ENCODE measurements at regions not wholly inside any gene's neighbourhood (a gene's known extent, or its start where the extent isn't known, plus 50 kb on each side); places are given as distances from the start of the nearest gene placed in this dataset.
A peak's percentile ranks its signal among the peaks of the same experiment; 100 is the strongest.
"Not testable (repeated sequence)": the region's sequence is repeated elsewhere in the genome, so short reads cannot be mapped to it uniquely, and the experiment has no call there.

DNA sequence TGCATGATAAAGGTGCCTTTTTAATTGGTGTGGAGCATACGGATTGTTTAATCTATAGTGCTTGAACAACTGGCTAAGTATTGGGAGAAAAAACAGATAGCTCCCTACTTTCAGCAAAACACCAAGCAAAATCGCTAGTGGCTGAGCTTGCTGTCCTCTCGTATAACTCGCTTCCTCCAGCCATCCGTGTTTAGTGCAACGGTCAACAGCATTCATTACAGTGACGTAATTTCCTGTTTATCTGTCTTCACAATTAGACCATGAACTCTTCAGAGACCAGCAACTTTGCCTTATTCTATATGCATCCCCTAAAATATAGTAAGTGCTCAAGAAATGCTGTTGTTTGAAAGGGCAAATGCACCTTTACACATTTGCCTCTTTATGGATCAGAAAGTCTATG is 511.9 kb downstream of the HAPSTR1 start:
- DNase-seq (ENCODE audit: extremely low read depth, low read depth), result no peak

DNA sequence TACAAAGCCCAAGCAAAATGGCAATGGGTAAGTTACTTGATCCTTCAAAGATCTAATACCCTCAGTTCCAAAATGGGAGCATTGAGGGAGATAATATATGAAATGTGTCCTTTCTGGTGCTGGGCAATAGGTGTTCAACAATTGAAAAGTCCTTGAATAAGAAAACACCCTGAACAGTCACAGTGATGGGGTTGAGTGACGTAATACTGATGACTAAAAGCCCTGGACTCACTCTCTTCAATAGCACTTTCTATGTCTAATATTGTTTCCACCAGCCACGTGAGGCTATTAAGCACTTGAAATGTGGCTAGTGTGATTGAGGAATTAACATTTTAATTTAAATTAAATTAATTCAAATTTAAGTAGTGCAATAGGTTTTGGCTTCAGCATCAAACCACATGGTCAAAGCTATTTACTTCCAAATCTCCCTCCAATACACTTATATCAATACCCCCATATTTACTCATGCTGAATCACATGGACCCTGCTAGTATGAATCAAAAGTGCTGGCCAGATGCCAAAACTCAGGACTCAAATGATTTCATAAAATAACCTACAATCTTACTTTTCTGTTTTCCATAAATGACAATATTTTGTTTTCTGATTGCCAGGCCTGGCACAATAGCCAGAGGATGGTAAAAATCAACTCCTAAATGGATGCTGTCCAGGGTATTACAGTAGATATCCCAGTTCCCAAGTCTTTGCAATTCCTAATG is 516.2 kb downstream of the HAPSTR1 start:
- no peak for DNase-seq (ENCODE audit: extremely low read depth, low read depth)

DNA sequence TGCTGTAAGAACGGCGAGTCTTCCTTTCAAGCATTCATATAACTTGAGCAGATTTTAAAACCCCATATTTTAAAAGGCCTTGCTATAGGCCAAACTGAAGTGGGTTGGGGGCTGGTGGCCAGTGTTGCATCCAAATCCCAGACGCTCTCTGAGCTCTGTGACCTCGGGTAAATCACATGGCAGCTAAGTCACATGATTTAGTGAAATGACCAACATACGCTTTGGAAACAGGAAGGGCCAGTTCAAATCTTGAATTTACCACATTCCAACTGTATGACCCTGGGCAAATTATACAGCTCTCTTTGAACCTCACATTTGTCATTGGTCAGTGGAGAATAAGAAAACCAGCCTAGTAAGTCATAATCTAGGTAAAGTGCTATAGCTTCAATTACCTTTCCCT is 519.3 kb downstream of the HAPSTR1 start:
- no peak for DNase-seq (ENCODE audit: extremely low read depth, low read depth)

DNA sequence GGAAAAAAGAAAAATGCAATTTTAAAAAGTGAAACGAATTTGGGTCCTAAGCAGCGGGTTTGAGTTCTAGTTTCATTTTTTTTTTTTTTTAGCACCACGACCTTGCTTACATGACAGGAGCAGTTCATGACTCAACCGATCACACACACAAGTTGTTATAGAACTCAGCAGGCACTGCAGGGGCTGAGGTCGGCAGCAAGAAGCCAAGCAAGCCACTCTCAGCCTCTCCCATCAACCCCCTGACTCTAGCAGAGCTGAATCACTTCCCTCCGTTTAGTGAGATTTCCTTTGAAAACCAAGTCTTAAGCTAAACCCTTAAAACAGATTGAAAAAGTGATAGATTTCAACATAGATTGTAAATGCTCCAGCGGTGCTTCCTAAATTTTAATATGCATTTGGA is 520.8 kb downstream of the HAPSTR1 start:
- no peak for DNase-seq (ENCODE audit: extremely low read depth, low read depth)

DNA sequence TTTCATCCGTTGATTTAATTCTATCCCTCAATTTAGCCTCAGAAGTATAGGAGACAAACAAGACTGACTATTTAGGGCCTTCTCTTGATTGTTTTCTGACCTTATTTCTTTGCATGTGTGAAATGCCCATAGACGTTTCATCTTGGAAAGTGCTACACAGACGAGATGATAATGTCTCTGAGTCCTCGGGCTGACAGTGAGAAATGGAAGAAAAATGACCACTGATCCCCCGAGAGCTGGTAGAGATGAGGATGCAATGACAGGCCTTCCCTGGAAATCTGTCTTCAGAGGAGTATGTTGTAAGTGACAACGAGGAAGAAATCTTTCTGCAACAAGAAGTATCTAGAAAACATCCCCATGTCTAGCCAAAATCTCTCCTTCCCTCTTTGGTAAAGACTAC is 522.9 kb downstream of the HAPSTR1 start:
- DNase-seq (ENCODE audit: extremely low read depth, low read depth), result no peak

DNA sequence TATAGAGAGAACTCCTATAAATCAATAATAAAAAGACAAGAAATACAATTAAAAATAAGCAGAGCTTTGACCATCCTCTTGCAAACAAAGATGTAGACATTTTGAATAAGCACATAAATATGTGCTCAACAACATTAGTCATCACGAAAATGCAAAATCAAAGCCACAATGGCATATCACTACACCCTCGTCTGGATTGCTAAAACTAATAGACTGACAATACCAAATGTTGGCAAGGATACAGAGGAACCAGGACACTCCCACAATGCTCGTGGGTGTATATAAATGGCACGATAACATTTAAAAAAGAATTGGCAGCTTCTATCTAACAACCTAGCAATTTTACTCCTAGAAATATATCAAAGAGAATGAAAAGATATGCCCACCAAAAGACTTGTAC is 530.8 kb downstream of the HAPSTR1 start:
- DNase-seq (ENCODE audit: extremely low read depth, low read depth), result no peak

DNA sequence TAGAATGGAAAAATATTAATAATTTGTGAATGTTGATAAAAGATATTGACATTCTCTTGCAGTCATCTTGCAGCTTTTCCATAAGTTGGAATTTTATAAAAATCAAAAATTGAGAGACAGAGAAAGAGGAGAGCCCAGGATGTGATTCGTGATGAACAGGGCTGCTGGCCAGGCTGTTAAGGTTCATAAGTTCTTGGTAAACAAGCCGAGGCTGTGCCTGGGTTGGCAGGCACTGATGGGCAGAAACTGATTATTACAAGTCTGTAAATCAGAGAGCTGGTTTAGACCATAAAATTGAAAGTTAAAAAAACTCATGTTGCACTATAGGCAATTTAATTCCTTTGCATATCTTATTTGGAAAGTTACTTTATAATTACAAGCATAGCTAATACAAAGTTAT is 533.7 kb downstream of the HAPSTR1 start:
- no peak for DNase-seq (ENCODE audit: extremely low read depth, low read depth)

DNA sequence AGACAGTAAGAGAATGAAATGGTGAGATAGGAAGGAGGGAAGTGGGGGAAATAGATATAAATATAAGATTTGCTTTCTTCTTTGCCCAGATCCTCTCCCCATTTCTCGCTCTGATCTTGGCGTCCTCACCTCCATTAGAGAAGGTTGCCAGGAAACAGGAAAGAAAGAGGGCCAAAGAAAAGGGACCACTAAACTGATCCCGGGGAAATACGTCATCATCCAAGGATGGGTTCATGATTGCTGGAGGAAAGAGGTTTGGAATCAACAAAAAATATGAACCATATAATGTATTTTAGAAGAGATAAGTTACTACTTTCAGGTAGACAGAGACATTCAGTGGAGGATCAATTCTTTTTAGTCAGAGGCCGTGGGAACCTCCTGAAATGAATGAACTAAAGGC is 536.0 kb downstream of the HAPSTR1 start:
- DNase-seq (ENCODE audit: extremely low read depth, low read depth), result no peak

DNA sequence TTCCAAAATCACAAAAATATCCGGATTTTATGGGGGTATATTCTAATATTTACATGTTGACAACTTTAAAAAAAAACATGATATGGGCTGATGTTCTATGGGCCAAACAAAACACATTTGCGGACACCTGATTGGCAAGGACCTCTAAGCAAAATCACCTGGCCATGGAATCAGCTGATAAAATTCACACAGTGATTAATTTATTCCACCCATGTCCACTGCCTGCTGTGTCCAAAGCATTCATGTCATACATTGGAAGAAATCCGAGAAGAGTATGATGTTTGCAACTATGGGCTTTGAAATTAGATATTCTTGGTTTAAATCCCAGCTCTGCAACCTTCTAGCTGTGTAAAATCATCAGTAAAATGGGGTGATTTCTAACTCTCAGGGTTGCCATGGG is 538.7 kb downstream of the HAPSTR1 start:
- no peak for DNase-seq (ENCODE audit: extremely low read depth, low read depth)

DNA sequence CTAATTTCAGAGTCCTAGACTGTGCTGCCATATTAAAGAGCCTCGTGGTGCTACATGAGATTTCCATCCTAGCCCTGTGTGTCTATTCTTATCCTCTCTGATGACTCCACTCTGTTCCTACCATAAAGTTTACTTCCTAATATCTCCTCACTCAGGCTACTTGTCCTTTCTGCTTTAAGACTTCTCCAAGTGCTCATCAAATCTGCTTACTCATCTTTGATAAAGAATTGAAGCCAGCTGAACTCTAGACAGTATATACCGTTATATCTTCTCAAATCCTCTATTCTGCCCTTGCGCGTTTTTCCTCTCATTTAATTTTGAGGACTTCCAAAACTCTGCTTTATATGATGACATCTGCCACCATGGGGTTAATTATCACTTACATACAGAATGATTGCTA is 539.5 kb downstream of the HAPSTR1 start:
- no peak for DNase-seq (ENCODE audit: extremely low read depth, low read depth)

DNA sequence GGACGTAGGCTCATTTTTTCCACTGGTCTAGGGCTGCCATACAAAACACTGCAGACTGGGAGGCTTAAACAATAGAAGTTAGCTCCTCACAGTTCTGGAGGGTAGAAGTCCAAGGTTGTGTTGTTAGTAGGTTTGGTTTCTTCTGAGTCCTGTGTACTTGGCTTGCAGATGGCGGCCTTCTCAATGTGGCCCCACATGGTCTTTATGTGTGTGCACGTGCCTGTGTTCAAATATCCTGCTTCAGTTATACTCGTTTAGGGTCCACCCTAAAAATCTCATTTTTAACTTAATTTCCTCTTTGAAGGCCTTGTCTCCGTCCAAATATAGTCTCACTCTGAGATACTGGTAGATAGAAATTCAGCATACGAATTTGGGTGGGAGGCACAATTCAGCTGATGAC is 542.4 kb downstream of the HAPSTR1 start:
- DNase-seq (ENCODE audit: extremely low read depth, low read depth), result no peak

DNA sequence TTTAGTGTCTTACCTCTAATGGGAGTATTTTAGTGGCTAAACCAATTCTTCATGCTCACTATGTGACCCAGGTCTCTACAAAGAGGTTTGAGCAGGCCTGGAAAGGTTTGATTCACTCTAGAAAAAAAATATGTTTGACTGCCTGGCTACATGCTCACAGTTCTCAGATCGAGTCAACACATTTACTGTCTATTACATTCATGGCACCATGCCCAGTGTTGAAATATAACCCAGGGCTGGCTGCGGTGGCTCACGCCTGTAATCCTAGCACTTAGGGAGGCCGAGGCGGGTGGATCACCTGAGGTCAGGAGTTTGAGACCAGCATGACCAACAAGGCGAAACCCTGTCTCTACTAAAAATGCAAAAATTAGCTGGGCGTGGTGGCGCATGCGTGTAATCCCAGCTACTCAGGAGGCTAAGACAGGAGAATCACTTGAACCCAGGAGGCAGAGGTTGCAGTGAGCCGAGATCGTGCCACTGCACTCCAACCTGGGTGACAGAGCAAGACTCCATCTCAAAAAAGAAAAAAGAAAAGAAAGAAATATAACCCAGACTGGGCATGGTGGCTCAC is 543.8 kb downstream of the HAPSTR1 start:
- DNase-seq (ENCODE audit: extremely low read depth, low read depth), result not testable (repeated sequence)

DNA sequence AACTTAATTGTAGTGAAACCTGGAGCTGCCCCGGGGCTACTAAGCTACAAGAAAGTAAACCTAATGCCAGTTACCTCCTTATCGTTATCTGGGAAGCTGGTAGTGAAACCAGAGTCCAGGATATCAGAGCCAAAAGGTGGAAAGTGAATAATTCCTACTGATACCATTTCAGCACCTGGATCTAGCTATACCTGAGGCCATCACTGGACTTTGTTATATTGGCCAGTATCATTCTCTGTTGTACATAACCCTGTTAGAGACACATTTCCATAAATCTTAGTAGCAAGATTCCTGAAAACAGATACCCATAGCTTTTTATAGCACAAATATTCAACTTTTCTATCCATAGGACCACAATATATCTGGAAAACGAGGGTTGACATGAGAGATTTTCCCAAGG is 538.0 kb downstream of the GRIN2A start:
- DNase-seq (ENCODE audit: extremely low read depth, low read depth), result no peak

DNA sequence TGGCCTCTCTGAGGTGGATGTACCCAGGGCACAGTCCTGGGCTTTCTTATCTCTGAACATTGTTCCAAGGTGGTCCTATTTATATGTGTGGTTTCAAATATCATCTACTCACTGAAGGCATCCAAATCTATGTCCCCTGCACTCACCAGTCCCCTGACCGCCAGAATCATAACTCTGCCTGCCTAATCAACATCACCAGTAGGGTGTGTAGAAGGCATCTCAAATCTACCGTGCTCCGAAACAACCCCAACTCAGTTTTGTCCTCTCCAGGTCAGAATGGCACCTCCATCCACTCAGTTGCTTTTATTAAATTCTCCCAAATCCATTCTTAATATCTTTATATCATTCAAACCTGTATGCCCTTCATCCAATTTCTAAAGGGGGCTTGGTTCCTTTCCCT is 536.3 kb downstream of the GRIN2A start:
- no peak for DNase-seq (ENCODE audit: extremely low read depth, low read depth)

DNA sequence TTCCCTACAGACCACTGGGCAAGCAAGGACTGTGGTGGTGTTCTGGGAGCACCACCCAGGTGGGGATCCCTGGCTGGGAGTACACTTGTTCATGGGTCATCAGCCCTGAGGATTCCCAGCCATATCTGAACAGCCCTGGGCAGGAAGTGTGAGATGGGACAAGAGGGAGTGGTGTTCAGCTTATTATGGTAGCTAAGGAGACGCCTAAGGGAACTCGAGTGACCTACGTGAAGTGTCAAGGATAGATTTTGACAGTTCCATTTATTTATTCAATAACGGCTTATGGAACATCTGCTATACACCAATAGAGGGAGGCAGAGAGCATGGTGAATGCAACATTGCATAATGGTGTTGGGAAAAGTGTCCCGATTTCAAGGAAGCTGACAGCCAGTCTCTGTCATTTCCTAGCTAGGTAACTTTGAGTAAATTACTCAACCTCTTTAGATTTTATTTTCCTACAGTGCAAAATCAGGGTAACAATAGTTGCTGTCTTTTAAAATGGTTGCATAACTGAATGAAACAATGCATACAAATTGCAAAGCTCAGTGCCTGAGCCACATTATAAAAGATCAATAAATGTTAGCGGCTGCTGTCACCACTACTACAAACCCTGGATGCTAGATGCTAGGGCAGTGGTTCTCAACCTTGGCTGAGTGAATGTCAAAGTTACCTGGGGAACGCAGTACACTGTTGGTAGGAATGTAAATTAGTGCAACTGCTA is 534.1 kb downstream of the GRIN2A start:
- peak; percentile 20 for DNase-seq (ENCODE audit: extremely low read depth, low read depth)

DNA sequence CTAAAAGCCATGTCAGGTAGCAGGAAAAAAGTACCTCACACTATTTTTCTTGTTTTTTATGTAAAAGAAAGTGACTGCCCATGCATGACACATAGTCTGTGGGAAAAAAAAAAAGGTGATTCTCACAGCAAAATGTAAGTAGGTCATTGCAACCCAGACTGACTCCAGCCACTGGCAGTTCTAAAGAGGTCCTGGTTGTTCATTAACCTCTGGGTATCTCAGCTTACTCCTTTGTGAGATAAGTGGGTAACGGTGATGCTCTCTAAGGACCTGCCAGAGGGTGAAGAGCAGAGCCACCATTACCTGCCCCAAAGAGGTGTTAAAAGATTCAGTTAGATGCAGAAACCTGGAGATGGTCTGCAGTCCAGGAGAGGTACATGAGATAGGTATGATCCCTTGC is 531.9 kb downstream of the GRIN2A start:
- no peak for DNase-seq (ENCODE audit: extremely low read depth, low read depth)

DNA sequence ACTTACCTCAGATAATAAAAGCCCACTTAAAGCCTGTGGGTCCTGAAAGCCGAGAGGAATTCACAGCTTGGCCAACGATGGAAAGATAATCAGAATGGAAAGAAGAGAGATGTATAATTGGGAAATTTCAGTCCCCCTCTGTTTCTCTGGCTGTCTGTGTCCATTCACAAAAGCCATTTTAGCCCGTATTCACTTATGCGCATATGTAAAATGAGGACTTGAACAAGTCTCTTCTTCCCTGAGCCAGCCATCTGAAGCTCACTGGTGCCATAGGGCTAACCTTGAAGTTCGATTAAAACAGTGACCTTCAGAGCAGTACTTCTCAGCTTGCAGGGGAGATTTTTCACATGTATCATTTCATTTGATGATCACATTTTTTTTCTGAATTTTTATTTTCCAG is 527.2 kb downstream of the GRIN2A start:
- no peak for DNase-seq (ENCODE audit: extremely low read depth, low read depth)

DNA sequence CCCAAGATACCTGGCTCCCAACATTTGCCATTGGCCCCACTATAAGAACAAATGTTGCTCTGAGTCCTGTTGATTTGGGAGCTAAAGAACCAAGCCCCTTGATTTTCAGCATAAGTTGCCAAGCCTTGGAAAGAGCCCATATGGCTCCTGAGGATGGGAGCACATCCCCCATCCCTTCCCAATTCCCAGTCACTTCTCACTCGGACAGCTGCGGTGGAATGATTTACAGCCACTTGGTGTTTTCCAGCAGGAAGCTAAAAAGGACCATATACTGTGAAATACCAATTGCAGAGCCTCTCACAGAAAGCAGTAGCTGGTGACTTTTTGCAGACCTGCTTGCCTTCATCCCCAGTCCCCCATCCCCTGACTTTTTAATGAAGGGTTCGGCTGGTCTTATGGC is 524.6 kb downstream of the GRIN2A start:
- DNase-seq (ENCODE audit: extremely low read depth, low read depth), result no peak

DNA sequence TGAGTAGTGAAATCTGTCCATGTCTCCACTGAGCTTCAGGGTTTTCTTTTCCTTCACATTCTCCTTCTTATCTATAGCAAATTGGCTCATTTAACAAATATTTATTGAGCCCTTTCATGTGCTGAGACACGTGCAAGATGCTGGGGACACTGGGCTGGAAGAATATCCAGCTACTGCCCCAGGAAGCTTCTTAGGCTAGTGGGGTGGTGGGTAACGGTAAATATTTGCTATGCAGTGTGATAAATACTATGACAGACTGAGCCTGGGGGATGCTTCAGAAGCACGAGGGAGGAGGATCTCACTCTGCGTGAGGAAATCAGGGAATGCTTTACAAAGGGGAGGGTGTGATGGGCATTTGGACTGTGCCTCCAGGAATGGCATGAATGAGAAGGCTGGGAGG is 524.1 kb downstream of the GRIN2A start:
- DNase-seq (ENCODE audit: extremely low read depth, low read depth), result no peak

DNA sequence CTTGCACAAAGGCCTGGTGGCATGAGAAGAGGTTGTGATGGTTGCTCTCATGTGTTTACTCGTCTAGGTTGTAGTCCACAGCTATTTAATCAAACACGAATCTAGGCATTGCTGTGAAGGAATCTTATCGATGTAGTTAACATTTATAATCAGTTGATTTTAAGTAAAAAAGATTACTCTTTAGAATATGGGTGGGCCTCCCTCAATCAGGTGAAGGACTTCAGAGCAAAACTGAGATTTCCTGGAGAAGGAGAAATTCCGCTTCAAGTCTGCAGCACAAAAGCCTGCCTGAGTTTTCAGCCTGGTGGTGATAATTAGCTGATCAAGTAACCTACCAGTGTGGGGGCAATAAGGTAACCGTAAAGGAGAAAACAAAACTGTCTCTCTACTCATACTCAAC is 523.6 kb downstream of the GRIN2A start:
- DNase-seq (ENCODE audit: extremely low read depth, low read depth), result no peak

DNA sequence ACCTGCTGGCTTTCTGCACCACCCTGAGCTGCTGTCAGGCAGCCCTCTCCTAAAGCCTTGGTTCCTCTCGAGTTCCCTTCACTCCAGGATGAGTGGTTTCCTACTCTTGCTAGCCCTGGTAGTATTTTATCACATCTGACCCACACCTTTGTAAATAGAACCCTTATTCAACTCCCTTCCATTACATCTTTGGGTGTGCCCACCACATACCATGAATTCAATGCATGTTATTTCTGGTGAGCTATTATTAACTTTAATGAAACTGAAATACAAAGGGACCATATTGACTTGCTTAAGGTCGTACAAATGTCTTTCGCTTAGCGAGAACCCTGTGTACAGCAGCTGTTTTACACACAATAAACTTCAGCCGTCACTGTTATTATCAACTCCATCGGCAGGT is 521.3 kb downstream of the GRIN2A start:
- DNase-seq (ENCODE audit: extremely low read depth, low read depth), result no peak

DNA sequence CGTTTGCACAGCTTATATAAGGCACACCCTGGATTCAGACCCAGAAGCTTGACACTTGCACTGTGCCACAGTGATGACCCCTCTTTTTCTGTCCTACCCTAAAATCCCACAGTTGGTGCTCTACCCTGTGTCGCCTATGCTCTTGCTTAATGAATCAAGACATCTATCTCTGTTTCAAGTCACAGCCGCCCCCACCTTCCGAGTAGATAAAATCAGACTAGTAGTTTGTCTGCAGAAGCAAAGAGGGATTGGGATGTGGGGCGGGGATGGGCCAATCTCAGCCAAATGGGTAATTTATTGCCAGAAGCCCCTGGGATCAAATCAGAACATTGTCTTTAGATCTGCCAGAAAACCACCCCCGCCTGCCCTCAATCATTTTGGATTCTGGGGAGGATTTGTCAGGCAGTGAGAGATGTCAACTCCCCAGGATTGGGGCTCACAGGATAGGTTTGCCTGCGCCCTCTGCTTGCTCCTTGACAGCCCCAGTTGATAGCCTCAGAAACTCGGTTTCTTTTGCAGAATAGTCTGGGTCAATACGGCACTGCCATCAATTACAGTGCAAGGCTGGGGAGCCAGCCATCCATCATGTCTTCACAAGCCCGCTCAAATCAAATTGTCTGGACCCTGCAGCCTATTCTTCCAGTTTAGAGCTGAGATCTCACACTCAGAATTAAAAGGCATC is 520.8 kb downstream of the GRIN2A start:
- no peak for DNase-seq (ENCODE audit: extremely low read depth, low read depth)

All from NCI-H460 (cell line).